ENCODE measurements at regions not wholly inside any gene's neighbourhood (a gene's known extent, or its start where the extent isn't known, plus 50 kb on each side); places are given as distances from the start of the nearest gene placed in this dataset.

DNA sequence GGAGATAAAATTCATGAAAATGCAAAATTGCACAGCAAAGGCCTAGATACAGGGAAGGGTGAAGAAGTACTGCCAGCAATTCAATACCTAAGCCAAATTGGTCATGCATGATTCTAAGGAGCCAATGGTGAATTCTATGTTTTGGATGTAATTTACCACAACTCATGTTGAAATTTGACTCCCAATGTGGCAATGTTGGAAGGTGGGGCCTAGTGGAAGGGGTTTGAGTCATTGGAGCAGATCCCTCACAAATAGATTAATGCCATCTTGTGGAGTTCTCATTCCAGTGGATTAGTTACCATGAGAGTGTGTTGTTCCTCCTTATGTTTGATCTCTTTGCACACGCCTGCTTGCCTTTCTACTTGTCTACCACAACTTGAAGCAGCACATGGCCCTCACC lies 194.0 kb upstream of the ALG10 start:
- Histone ChIP-seq H3K4me2 (no peak overlapping the region), H3K4me1 (no peaks in the 10 kb centered on the region), H3K27ac (no peak overlapping the region), H3K4me3 (no peak overlapping the region), H3K9me3 (no peaks in the 10 kb centered on the region)
- ATAC-seq (no peak), FAIRE-seq (no peak), DNase-seq (ENCODE audit: low read depth in 1 of 2, low spot score in 1 of 2) (no peak)
- 0% methylated on average over 1 of the region's 1 CpG for WGBS (ENCODE audit: missing lambda C conversion rate)
- ChIA-PET POLR2A (no interaction called here), CTCF (no interaction called here)
- TF ChIP-seq POLR2AphosphoS2 (conservative IDR thresholded peaks at IDR 0.05; ENCODE audit: low read length) (no peak), HOXB13 (CRISPR knock-in tag; IDR thresholded peaks at IDR 0.05; ENCODE audit: low read depth) (no peak), FOXS1 (CRISPR knock-in tag; IDR thresholded peaks at IDR 0.05) (no peak), FOSL2 (IDR thresholded peaks at IDR 0.05) (no peak), FOSL2 (CRISPR knock-in tag; IDR thresholded peaks at IDR 0.05) (no peak), EP300 (IDR thresholded peaks at IDR 0.05) (no peak), HOXA7 (CRISPR knock-in tag; IDR thresholded peaks at IDR 0.05) (no peak), NFE2L2 (conservative IDR thresholded peaks at IDR 0.05; ENCODE audit: low read length) (no peak)
- TF ChIP-seq, protein P1, sequence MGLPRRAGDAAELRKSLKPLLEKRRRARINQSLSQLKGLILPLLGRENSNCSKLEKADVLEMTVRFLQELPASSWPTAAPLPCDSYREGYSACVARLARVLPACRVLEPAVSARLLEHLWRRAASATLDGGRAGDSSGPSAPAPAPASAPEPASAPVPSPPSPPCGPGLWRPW (IDR thresholded peaks at IDR 0.05): no peak
- TF ChIP-seq, protein P2, sequence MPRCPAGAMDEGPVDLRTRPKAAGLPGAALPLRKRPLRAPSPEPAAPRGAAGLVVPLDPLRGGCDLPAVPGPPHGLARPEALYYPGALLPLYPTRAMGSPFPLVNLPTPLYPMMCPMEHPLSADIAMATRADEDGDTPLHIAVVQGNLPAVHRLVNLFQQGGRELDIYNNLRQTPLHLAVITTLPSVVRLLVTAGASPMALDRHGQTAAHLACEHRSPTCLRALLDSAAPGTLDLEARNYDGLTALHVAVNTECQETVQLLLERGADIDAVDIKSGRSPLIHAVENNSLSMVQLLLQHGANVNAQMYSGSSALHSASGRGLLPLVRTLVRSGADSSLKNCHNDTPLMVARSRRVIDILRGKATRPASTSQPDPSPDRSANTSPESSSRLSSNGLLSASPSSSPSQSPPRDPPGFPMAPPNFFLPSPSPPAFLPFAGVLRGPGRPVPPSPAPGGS (IDR thresholded peaks at IDR 0.05): no peak
- TF ChIP-seq, protein P3, sequence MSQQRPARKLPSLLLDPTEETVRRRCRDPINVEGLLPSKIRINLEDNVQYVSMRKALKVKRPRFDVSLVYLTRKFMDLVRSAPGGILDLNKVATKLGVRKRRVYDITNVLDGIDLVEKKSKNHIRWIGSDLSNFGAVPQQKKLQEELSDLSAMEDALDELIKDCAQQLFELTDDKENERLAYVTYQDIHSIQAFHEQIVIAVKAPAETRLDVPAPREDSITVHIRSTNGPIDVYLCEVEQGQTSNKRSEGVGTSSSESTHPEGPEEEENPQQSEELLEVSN (IDR thresholded peaks at IDR 0.05; ENCODE audit: borderline replicate concordance, low read depth): no peak

DNA sequence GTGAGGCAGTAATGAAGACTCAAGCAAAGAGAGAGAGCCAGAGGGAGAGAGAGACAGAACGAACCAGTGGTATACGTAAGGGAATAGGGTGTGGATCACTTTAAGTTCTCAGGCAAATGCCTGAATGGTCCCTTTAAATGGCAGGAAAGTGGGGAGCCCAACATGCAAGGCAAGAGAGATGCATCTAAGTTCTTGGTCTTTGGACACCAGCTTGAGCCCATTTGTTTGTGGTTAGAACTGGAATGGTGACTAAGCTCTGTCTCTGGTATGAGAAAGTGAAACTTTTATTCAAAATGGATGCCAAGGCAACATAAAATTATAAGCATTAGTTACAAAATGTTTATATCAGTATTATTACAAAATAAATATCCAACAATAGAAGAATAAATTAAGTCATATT lies 192.2 kb upstream of the ALG10 start:
- Histone ChIP-seq H3K4me2 (no peak overlapping the region), H3K4me3 (no peak overlapping the region), H3K27ac (no peak overlapping the region), H3K9me3 (no peaks in the 10 kb centered on the region), H3K4me1 (no peaks in the 10 kb centered on the region)
- no peak for DNase-seq (ENCODE audit: low read depth in 1 of 2, low spot score in 1 of 2)
- POLR2A ChIA-PET: interaction anchor here (0.5 kb wide), 1 partner anchor 192 kb away, joined by 3 read pairs; no protein-coding TSS in a partner anchor
- CTCF ChIA-PET: no interaction called here
- no peak for ATAC-seq
- FAIRE-seq: no peak
- WGBS (ENCODE audit: missing lambda C conversion rate): 5% methylated on average over 2 of the region's 2 CpGs
- TF ChIP-seq HOXA7 (CRISPR knock-in tag; IDR thresholded peaks at IDR 0.05) (no peak), MYC (IDR thresholded peaks at IDR 0.05; ENCODE audit: borderline replicate concordance, low read length) (no peak), FOSL2 (IDR thresholded peaks at IDR 0.05) (no peak), FOSL2 (CRISPR knock-in tag; IDR thresholded peaks at IDR 0.05) (no peak), POLR2A (IDR thresholded peaks at IDR 0.05; ENCODE audit: low read length) (no peak), KDM5A (IDR thresholded peaks at IDR 0.05) (no peak), EP300 (IDR thresholded peaks at IDR 0.05) (no peak), HOXB13 (CRISPR knock-in tag; IDR thresholded peaks at IDR 0.05; ENCODE audit: low read depth) (no peak), RCOR1 (IDR thresholded peaks at IDR 0.05; ENCODE audit: low read depth, low read length) (no peak), CBX8 (IDR thresholded peaks at IDR 0.05) (no peak)
- TF ChIP-seq, protein P1 (IDR thresholded peaks at IDR 0.05): no peak
- TF ChIP-seq, protein P2 (IDR thresholded peaks at IDR 0.05): no peak
- TF ChIP-seq, protein P3 (IDR thresholded peaks at IDR 0.05; ENCODE audit: borderline replicate concordance, low read depth): no peak
- TF ChIP-seq, protein P4, sequence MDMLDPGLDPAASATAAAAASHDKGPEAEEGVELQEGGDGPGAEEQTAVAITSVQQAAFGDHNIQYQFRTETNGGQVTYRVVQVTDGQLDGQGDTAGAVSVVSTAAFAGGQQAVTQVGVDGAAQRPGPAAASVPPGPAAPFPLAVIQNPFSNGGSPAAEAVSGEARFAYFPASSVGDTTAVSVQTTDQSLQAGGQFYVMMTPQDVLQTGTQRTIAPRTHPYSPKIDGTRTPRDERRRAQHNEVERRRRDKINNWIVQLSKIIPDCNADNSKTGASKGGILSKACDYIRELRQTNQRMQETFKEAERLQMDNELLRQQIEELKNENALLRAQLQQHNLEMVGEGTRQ (IDR thresholded peaks at IDR 0.05): no peak

DNA sequence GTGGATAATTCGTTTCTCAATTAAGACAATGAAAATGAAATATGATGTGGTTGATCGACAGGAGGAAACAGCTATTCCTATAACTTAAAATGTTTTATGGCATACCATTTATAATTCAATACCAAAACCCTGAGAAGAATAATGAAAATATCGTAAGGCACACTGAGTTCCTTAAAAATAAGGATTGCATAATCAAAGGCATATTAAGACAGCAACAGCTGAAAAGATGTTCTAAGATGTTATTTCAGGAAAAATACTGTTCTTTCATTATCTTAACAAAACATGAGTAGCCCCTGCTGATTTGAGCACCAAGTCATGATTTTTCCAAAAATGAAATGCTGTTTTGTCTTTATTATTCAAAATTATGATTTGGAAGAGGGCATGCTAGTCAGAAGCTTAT lies 189.4 kb upstream of the ALG10 start:
- 2% methylated on average over 3 of the region's 3 CpGs for WGBS (ENCODE audit: missing lambda C conversion rate)
- no peak for DNase-seq (ENCODE audit: low read depth in 1 of 2, low spot score in 1 of 2)
- H3K27ac ChIP-seq: no peak overlapping the region
- no peak for FAIRE-seq
- no peak for TF ChIP-seq BHLHE40 (IDR thresholded peaks at IDR 0.05; ENCODE audit: low read depth, low read length)
- TF ChIP-seq MAZ (IDR thresholded peaks at IDR 0.05; ENCODE audit: borderline replicate concordance, low read depth, low read length): no peak
- no peak for TF ChIP-seq NFE2L2 (conservative IDR thresholded peaks at IDR 0.05; ENCODE audit: low read length)
- TF ChIP-seq, protein P1 (IDR thresholded peaks at IDR 0.05): no peak
- no peak for TF ChIP-seq MAFK (IDR thresholded peaks at IDR 0.05; ENCODE audit: partially characterized antibody)
- no peak for TF ChIP-seq GATA3 (IDR thresholded peaks at IDR 0.05; ENCODE audit: borderline replicate concordance)
- no peak for TF ChIP-seq FOXS1 (CRISPR knock-in tag; IDR thresholded peaks at IDR 0.05)
- TF ChIP-seq HOXB5 (CRISPR knock-in tag; IDR thresholded peaks at IDR 0.05): no peak
- TF ChIP-seq, protein P2 (IDR thresholded peaks at IDR 0.05): no peak
- TF ChIP-seq ZSCAN20 (CRISPR knock-in tag; IDR thresholded peaks at IDR 0.05): no peak
- no peak for TF ChIP-seq SREBF2 (IDR thresholded peaks at IDR 0.05)
- no peak for TF ChIP-seq SMC3 (IDR thresholded peaks at IDR 0.05)
- no peak for TF ChIP-seq ESRRA (IDR thresholded peaks at IDR 0.05; ENCODE audit: borderline replicate concordance, low read length)
- TF ChIP-seq, protein P3 (IDR thresholded peaks at IDR 0.05; ENCODE audit: borderline replicate concordance, low read depth): no peak
- no peak for TF ChIP-seq KDM1A (IDR thresholded peaks at IDR 0.05; ENCODE audit: low read depth)
- no peaks in the 10 kb centered on the region for H3K9me3 ChIP-seq
- no peak overlapping the region for H3K4me3 ChIP-seq
- ATAC-seq: no peak
- POLR2A ChIA-PET: no interaction called here
- H3K4me2 ChIP-seq: no peak overlapping the region
- no peaks in the 10 kb centered on the region for H3K4me1 ChIP-seq
- CTCF ChIA-PET: no interaction called here
